ENCODE measurements at regions not wholly inside any gene's neighbourhood (a gene's known extent, or its start where the extent isn't known, plus 50 kb on each side); places are given as distances from the start of the nearest gene placed in this dataset.

- TF ChIP-seq SUZ12 (IDR thresholded peaks at IDR 0.05; ENCODE audit: extremely low read depth, insufficient read depth, insufficient read length) (no peak), ZNF274 (IDR thresholded peaks at IDR 0.05; ENCODE audit: low read depth, low read length) (no peak)
These were observed 409.2 kb upstream of the KIF2A start for GRCh38 chr5:61896811-61897210.

Data from NT2/D1 (cell line).